Keratinocyte (primary cell): ENCODE measurements at regions not wholly inside any gene's neighbourhood (a gene's known extent, or its start where the extent isn't known, plus 50 kb on each side); places are given as distances from the start of the nearest gene placed in this dataset.

ENCODE experiments used
- EZH2 ChIP-seq: IDR thresholded peaks from one replicate; pipeline ENCODE4 v1.6.1; 2012; ENCODE audit warnings: inconsistent platforms, mild to moderate bottlenecking, low read length, moderate library complexity
- TF ChIP-seq, protein P1 (sequence below), 3 experiments: IDR thresholded peaks in 1 of 3; conservative IDR thresholded peaks in 1 of 3; optimal IDR thresholded peaks in 1 of 3; 2 replicates in 2 of 3; 3 replicates in 1 of 3; pipeline versions ENCODE3 to v1.5.1; 2011; ENCODE audit warnings: low read length in 3 of 3, mild to moderate bottlenecking in 3 of 3, moderate library complexity in 2 of 3, control low read depth in 1 of 3, inconsistent platforms in 1 of 3; ENCODE audit not compliant: insufficient read depth in 2 of 3; ENCODE audit errors: extremely low read depth in 1 of 3

DNA sequence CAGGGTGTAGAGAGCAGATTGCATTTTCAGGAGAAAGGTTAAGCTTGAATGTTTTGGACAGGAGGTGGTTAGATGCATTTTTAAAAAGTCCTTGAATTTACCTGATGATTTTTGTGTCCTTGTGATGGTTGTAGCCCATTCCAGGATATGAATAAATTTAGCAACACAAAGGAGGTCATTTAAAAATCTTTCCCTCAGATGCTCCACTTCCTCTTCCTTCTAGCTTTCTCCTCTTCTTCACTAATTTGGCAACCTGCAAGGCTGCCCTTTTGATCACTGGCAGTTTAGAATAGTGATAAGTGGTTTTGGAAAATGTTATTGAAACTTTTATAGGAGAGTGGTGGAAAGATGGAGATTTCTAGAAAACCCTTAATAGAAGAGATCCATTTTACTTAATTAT lies 124.0 kb downstream of the LMO4 start:
- TF ChIP-seq, protein P1, sequence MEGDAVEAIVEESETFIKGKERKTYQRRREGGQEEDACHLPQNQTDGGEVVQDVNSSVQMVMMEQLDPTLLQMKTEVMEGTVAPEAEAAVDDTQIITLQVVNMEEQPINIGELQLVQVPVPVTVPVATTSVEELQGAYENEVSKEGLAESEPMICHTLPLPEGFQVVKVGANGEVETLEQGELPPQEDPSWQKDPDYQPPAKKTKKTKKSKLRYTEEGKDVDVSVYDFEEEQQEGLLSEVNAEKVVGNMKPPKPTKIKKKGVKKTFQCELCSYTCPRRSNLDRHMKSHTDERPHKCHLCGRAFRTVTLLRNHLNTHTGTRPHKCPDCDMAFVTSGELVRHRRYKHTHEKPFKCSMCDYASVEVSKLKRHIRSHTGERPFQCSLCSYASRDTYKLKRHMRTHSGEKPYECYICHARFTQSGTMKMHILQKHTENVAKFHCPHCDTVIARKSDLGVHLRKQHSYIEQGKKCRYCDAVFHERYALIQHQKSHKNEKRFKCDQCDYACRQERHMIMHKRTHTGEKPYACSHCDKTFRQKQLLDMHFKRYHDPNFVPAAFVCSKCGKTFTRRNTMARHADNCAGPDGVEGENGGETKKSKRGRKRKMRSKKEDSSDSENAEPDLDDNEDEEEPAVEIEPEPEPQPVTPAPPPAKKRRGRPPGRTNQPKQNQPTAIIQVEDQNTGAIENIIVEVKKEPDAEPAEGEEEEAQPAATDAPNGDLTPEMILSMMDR (optimal IDR thresholded peaks at IDR 0.05 in 1 of 3, IDR thresholded peaks at IDR 0.05 in 1 of 3, conservative IDR thresholded peaks at IDR 0.05 in 1 of 3; ENCODE audit: extremely low read depth in 1 of 3, insufficient read depth in 2 of 3, low read length in 3 of 3) = no peak
- TF ChIP-seq EZH2 = no peak
